ENCODE measurements at regions not wholly inside any gene's neighbourhood (a gene's known extent, or its start where the extent isn't known, plus 50 kb on each side); places are given as distances from the start of the nearest gene placed in this dataset.

DNA sequence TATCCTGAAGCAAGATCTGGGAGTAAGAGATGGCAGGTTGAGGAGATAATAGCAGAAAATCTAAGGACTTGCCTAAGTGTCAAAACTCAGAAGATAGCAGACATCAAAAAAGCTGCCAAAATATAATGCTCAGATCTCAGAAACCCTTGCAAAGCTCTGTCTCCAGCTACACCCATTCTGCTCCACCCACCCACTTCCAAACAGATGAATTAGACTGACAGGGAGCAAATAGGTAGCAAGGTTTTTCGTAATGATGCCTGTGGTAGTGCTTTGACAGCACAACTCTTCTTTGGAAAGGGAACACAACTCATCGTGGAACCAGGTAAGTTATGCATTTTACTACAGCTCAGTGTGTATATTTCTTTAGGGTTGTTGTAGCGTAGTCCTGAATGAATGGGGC lies 132.6 kb downstream of the DAD1 start:
- no peaks in the 10 kb centered on the region for H3K4me1 ChIP-seq (ENCODE audit: control insufficient read depth in 2 of 2, insufficient read depth in 2 of 2, low read length in 2 of 2)
- H3K79me2 ChIP-seq (ENCODE audit: control insufficient read depth, insufficient read depth, low read length), result no peaks in the 10 kb centered on the region
- DNase-seq (no peak), ATAC-seq (ENCODE audit: low read depth) (no peak)
- 97% methylated on average over 2 of the region's 3 CpGs for WGBS (ENCODE audit: insufficient coverage)
- ChIA-PET CTCF (interaction anchor here (1.3 to 1.5 kb wide), 2 partner anchors 9 to 114 kb away, joined by 3 to 6 read pairs; no protein-coding TSS in a partner anchor), POLR2A (no interaction called here)
- H4K20me1 ChIP-seq (ENCODE audit: control insufficient read depth, insufficient read depth, low read length, poor library complexity, severe bottlenecking), result no peaks in the 10 kb centered on the region
- H3K4me3 ChIP-seq (ENCODE audit: control extremely low read depth in 1 of 5, extremely low read depth in 1 of 5, insufficient read depth in 1 of 5, low read depth in 2 of 5, low read length in 4 of 5), result no peak overlapping the region
- H3K27me3 ChIP-seq (replicated peaks in 1 of 4; ENCODE audit: control extremely low read depth in 1 of 4, control insufficient read depth in 3 of 4, insufficient read depth in 4 of 4, low read length in 3 of 4), result no peaks in the 10 kb centered on the region
- no peaks in the 10 kb centered on the region for H3K36me3 ChIP-seq (replicated peaks in 1 of 2; ENCODE audit: control extremely low read depth in 1 of 2, control insufficient read depth in 1 of 2, extremely low read depth in 1 of 2, insufficient read depth in 2 of 2, low read length in 1 of 2)
- H3K4me2 ChIP-seq (replicated peaks; ENCODE audit: low read depth, low read length, poor library complexity, severe bottlenecking), result no peak overlapping the region
- H3K9ac ChIP-seq (ENCODE audit: low read length), result no peak overlapping the region
- Mint-ChIP-seq H3K9me3 (ENCODE audit: insufficient read depth) (no peaks in the 10 kb centered on the region), H3K27ac (no peak overlapping the region), H3K27me3 (no peaks in the 10 kb centered on the region), H3K4me1 (peaks cover 8% of the 10 kb centered on the region), H3K4me3 (no peak overlapping the region)
- no peak overlapping the region for H2AFZ ChIP-seq (ENCODE audit: insufficient read depth, low read depth, low read length, poor library complexity, severe bottlenecking)
- intact Hi-C loops (cut with micrococcal nuclease), result no loop called here
- H3K9me3 ChIP-seq (ENCODE audit: control extremely low read depth in 1 of 3, control insufficient read depth in 2 of 3, insufficient read depth in 1 of 3, low read length in 2 of 3), result no peaks in the 10 kb centered on the region
- no peak overlapping the region for H3K27ac ChIP-seq (ENCODE audit: low read length in 2 of 2)
- TF ChIP-seq, protein P1, sequence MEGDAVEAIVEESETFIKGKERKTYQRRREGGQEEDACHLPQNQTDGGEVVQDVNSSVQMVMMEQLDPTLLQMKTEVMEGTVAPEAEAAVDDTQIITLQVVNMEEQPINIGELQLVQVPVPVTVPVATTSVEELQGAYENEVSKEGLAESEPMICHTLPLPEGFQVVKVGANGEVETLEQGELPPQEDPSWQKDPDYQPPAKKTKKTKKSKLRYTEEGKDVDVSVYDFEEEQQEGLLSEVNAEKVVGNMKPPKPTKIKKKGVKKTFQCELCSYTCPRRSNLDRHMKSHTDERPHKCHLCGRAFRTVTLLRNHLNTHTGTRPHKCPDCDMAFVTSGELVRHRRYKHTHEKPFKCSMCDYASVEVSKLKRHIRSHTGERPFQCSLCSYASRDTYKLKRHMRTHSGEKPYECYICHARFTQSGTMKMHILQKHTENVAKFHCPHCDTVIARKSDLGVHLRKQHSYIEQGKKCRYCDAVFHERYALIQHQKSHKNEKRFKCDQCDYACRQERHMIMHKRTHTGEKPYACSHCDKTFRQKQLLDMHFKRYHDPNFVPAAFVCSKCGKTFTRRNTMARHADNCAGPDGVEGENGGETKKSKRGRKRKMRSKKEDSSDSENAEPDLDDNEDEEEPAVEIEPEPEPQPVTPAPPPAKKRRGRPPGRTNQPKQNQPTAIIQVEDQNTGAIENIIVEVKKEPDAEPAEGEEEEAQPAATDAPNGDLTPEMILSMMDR (IDR thresholded peaks at IDR 0.05), result no peak
- no peak for TF ChIP-seq EZH2 (IDR thresholded peaks at IDR 0.05; ENCODE audit: borderline replicate concordance, insufficient read depth, low read depth, low read length, poor library complexity, severe bottlenecking)

DNA sequence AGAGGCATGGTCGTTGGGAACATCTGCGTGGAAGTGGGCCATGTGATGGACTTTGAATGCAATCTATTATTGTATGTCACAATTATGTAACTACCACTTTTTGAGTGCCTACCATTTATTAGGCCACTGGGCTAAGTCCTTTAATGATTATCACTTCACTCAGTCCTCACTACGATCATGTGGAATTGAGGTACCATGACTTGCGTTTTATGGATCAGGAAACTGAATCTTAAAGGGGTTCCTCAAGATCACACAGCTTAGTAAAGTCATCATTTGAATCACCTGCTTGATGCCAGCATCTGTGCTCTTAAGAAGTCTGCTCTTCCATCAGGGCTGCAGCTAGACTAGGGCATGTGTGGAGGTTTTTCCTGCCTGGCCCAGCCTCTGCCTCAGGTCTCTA lies 136.7 kb downstream of the DAD1 start:
- Histone ChIP-seq H4K20me1 (ENCODE audit: control insufficient read depth, insufficient read depth, low read length, poor library complexity, severe bottlenecking) (no peaks in the 10 kb centered on the region), H3K9ac (ENCODE audit: low read length) (no peak overlapping the region), H3K27me3 (replicated peaks in 1 of 4; ENCODE audit: control extremely low read depth in 1 of 4, control insufficient read depth in 3 of 4, insufficient read depth in 4 of 4, low read length in 3 of 4) (no peaks in the 10 kb centered on the region), H3K4me3 (ENCODE audit: control extremely low read depth in 1 of 5, extremely low read depth in 1 of 5, insufficient read depth in 1 of 5, low read depth in 2 of 5, low read length in 4 of 5) (no peak overlapping the region), H3K9me3 (ENCODE audit: control extremely low read depth in 1 of 3, control insufficient read depth in 2 of 3, insufficient read depth in 1 of 3, low read length in 2 of 3) (no peaks in the 10 kb centered on the region), H3K4me2 (replicated peaks; ENCODE audit: low read depth, low read length, poor library complexity, severe bottlenecking) (no peak overlapping the region), H3K79me2 (ENCODE audit: control insufficient read depth, insufficient read depth, low read length) (no peaks in the 10 kb centered on the region), H3K27ac (ENCODE audit: low read length in 2 of 2) (no peak overlapping the region), H3K4me1 (ENCODE audit: control insufficient read depth in 2 of 2, insufficient read depth in 2 of 2, low read length in 2 of 2) (peaks cover 15 to 17% of the 10 kb centered on the region in 2 donors), H3K36me3 (replicated peaks in 1 of 2; ENCODE audit: control extremely low read depth in 1 of 2, control insufficient read depth in 1 of 2, extremely low read depth in 1 of 2, insufficient read depth in 2 of 2, low read length in 1 of 2) (no peaks in the 10 kb centered on the region), H2AFZ (ENCODE audit: insufficient read depth, low read depth, low read length, poor library complexity, severe bottlenecking) (no peak overlapping the region)
- no peak overlapping the region for H3K4me3 Mint-ChIP-seq
- ChIA-PET CTCF (interaction anchor here (0.7 to 1.4 kb wide), 2 partner anchors 55 to 67 kb away, joined by 3 to 4 read pairs; no protein-coding TSS in a partner anchor), POLR2A (interaction anchor here (1.6 kb wide), 1 partner anchor 21 kb away, joined by 3 read pairs; no protein-coding TSS in a partner anchor)
- ATAC-seq (ENCODE audit: low read depth), result no peak
- H3K9me3 Mint-ChIP-seq (ENCODE audit: insufficient read depth), result no peaks in the 10 kb centered on the region
- peaks cover 23% of the 10 kb centered on the region for H3K4me1 Mint-ChIP-seq
- no peak for TF ChIP-seq EZH2 (IDR thresholded peaks at IDR 0.05; ENCODE audit: borderline replicate concordance, insufficient read depth, low read depth, low read length, poor library complexity, severe bottlenecking)
- TF ChIP-seq, protein P1 (IDR thresholded peaks at IDR 0.05), result no peak
- no peaks in the 10 kb centered on the region for H3K27me3 Mint-ChIP-seq
- no peak overlapping the region for H3K27ac Mint-ChIP-seq
- intact Hi-C loops (cut with micrococcal nuclease), result no loop called here
- DNase-seq, result no peak
- no CpG with 5 or more reads among the region's 4 CpGs for WGBS (ENCODE audit: insufficient coverage)
